GM23248 (cell line): ENCODE measurements at regions not wholly inside any gene's neighbourhood (a gene's known extent, or its start where the extent isn't known, plus 50 kb on each side); places are given as distances from the start of the nearest gene placed in this dataset.

ENCODE experiments used
- EZH2 ChIP-seq: fragments of 200-600 bp; sonication (generic); IDR thresholded peaks from 2 replicates; pipeline ENCODE4 v1.6.1; 2018; ENCODE audit warnings: antibody characterized with exemption, mild to moderate bottlenecking; ENCODE audit not compliant: insufficient read depth, poor library complexity, severe bottlenecking
- EZH2phosphoT487 ChIP-seq: fragments of 200-600 bp; sonication (generic); IDR thresholded peaks from 2 replicates; pipeline ENCODE4 v1.6.1; 2018; ENCODE audit warnings: antibody characterized with exemption, moderate library complexity, mild to moderate bottlenecking, low read depth; ENCODE audit not compliant: insufficient read depth

GRCh38 chr6:112575309-112575834, 228.2 kb downstream of the RFPL4B start:
- TF ChIP-seq EZH2 (no peak), EZH2phosphoT487 (no peak)
